SHP77 (cell line): ENCODE measurements at regions not wholly inside any gene's neighbourhood (a gene's known extent, or its start where the extent isn't known, plus 50 kb on each side); places are given as distances from the start of the nearest gene placed in this dataset.
"Not testable (repeated sequence)": the region's sequence is repeated elsewhere in the genome, so short reads cannot be mapped to it uniquely, and the experiment has no call there.

Source experiments
- DNase-seq, 2 experiments: peaks; one replicate each; lab custom pipeline; 2025; lab: John Stamatoyannopoulos, UW

GRCh38 chr9:36461323-36461722 lies 61.3 kb upstream of the RNF38 start:
- no peak for DNase-seq

- DNase-seq, result not testable (repeated sequence)
Measured at GRCh38 chr9:36458430-36458915, 58.4 kb upstream of the RNF38 start.

GRCh38 chr9:36457836-36458429 lies 57.9 kb upstream of the RNF38 start:
- no peak for DNase-seq

- no peak for DNase-seq
Measured at GRCh38 chr9:36456480-36457065, 56.5 kb upstream of the RNF38 start.

- DNase-seq, result no peak
Measured at GRCh38 chr9:36451949-36452348, 51.9 kb upstream of the RNF38 start.

GRCh38 chr9:36450110-36450732 lies 50.2 kb upstream of the RNF38 start:
- peak in 1 of 2 experiments; percentile 27 for DNase-seq
